ENCODE measurements at regions not wholly inside any gene's neighbourhood (a gene's known extent, or its start where the extent isn't known, plus 50 kb on each side); places are given as distances from the start of the nearest gene placed in this dataset.

GRCh38 chr4:124155239-124155638 is 557.3 kb downstream of the ANKRD50 start:
- TF ChIP-seq TAF1 (IDR thresholded peaks at IDR 0.05; ENCODE audit: borderline replicate concordance, low read depth, low read length) = no peak
- TF ChIP-seq CTCF (IDR thresholded peaks at IDR 0.05) = no peak
- no peak for TF ChIP-seq CHD2 (IDR thresholded peaks at IDR 0.05; ENCODE audit: low read length, partially characterized antibody)
- no peak for TF ChIP-seq MAX (IDR thresholded peaks at IDR 0.05; ENCODE audit: low read depth)
- TF ChIP-seq YY1 (IDR thresholded peaks at IDR 0.05; ENCODE audit: low read depth) = no peak
- TF ChIP-seq RCOR1 (IDR thresholded peaks at IDR 0.05; ENCODE audit: low read length) = no peak
- no peak for TF ChIP-seq POLR2AphosphoS5 (IDR thresholded peaks at IDR 0.05; ENCODE audit: low read depth, low read length)
- no peak for TF ChIP-seq FOXM1 (IDR thresholded peaks at IDR 0.05; ENCODE audit: low read depth)
- TF ChIP-seq MXI1 (IDR thresholded peaks at IDR 0.05; ENCODE audit: low read depth, low read length) = no peak
- no peak for TF ChIP-seq RAD21 (IDR thresholded peaks at IDR 0.05; ENCODE audit: low read length)
- TF ChIP-seq GABPA (IDR thresholded peaks at IDR 0.05; ENCODE audit: low read depth) = no peak

Data from SK-N-SH (cell line).